GM18499 (cell line): ENCODE measurements at regions not wholly inside any gene's neighbourhood (a gene's known extent, or its start where the extent isn't known, plus 50 kb on each side); places are given as distances from the start of the nearest gene placed in this dataset.

Experiments used
- ATAC-seq: cut with Tn5 transposase; IDR thresholded peaks from one replicate; pipeline ENCODE4 v1.9.1; 2021; ENCODE audit warnings: moderate number of reproducible peaks; ENCODE audit not compliant: insufficient read depth, unreplicated experiment

DNA sequence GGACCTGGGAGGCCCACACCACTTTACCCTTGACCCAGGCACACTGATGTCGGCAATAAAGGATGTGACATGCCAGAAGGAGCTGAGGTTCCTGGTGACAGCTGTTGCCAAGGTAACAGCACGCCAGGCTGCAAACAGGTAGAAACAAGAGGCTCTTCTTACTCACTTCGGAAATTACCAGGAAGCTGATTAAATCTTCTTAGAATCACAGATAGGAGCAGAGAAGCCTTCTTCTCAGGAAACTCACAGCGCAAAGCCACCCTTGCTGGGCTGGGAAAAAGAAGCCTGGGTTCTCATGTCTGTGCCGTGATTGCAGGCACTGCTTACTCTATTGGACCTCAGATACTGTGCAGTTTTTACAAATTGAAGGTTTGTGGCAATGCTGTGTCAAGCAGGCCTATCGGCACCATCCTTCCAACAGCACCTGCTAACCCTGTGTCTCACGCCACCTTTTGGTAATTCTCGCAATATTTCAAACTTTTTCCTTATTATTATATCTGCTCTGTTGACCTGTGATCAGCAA, 61.0 kb upstream of the TAF1B start:
- no peak for ATAC-seq

DNA sequence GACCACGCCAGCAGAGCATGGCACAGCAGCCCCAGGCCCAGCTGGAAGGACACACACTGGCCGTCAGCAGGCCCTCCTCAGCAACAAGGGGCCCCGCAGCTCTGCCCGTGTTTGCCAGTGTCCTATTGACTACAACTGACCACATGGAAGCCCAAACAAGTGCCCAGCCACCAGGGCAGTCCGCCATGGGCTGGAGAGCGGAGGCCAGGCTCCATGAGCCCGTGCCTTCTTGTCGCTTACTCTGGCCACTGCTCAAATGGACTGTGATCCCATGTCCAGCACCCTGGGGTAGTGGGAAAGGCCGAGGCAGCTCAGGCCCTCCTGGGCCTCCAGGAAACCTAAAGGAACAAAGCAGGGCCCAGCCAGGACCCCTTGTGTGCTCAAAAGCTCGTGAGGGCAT, 53.9 kb upstream of the TAF1B start:
- ATAC-seq = no peak

DNA sequence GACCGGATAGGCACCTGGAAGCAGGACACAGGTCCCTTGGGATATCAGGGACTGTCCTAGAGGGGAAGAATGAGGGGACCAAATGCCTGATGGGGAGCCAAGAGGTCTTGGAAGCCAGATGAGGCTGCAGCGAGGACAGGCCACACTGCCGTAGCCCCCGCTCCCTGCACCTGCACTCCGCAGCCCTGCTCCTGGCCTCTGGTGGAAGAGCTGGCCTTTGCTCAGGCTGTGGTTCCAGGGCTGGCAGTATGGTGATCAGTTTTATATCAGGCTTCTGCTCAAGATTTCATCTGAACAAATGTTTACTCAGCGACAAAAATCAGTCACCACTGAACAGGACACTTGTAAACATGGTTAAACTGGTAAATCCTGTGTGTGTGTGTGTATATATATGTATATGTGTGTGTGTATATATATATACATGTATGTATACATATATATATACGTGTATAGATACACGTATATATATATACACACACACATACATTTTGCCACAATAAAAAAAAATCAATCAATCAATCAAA, 52.5 kb upstream of the TAF1B start:
- ATAC-seq = no peak

DNA sequence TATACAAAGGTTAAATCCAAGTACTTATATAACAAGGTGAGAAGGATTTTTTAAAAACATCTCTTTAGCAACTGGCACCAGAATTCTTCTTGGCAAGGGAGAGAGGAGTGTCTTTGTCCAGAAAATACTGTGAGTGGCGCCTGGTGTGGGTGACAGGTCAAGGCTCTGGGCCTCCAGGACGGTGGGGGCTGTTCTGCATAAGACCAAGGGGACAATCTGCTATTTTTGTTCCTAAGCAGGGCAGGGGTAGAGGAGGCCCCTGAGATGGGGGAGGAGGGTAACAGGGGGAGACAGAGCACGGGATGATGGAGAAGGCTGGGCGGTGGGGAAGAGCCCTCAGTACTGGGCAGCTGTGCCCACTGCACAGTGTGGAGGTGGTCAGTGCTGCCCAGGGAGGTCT, 51.6 kb upstream of the TAF1B start:
- ATAC-seq = no peak

DNA sequence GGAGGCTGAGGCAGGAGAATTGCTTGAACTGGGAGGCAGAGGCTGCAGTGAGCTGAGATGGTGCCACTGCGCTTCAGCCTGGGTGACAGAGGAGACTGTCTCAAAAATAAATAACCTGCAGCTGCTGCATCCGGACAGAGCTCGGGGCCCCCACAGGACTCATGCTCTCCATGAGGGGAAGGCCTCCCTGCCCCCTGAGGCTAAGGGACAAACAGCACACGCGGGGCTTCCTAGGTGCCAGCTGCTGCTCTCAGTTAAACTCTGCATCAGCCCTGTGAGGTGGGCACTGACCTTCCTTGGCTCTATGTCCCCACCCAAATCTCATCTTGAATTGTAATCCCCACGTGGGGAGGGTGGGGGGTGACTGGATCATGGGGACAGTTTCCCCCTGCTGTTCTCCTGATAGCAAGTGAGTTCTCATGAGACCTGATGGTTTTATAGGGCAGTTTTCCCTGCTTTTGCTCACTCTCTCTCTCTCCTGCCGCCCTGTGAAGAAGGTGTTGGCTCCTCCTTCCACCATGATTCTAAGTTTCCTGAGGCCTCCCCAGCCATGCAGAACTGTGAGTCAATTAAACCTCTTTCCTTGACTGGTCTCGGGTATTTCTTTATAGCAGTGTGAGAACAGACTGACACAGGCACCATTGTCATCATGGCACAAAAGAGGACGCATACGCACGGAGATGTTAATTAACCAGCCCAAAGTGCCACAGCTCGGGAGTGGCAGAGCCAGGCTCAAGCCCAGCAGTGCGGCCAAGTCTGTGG, 49.9 kb upstream of the TAF1B start:
- ATAC-seq = no peak
